ENCODE measurements at regions not wholly inside any gene's neighbourhood (a gene's known extent, or its start where the extent isn't known, plus 50 kb on each side); places are given as distances from the start of the nearest gene placed in this dataset.
"Not testable (repeated sequence)": the region's sequence is repeated elsewhere in the genome, so short reads cannot be mapped to it uniquely, and the experiment has no call there.

- H3K36me3 Mint-ChIP-seq, result no peaks in the 10 kb centered on the region
- H3K4me3 Mint-ChIP-seq, result no peak overlapping the region
- H3K27me3 Mint-ChIP-seq, result no peaks in the 10 kb centered on the region
- H3K9me3 Mint-ChIP-seq, result no peaks in the 10 kb centered on the region
- H3K4me1 Mint-ChIP-seq, result no peaks in the 10 kb centered on the region
- H3K27ac Mint-ChIP-seq, result no peak overlapping the region
Measured at GRCh38 chr3:90076136-90076535, 968.7 kb downstream of the EPHA3 start.

- Mint-ChIP-seq H3K36me3 (no peaks in the 10 kb centered on the region), H3K4me3 (no peak overlapping the region), H3K9me3 (no peaks in the 10 kb centered on the region), H3K4me1 (no peaks in the 10 kb centered on the region), H3K27ac (no peak overlapping the region), H3K27me3 (no peaks in the 10 kb centered on the region)
Measured at GRCh38 chr3:90080988-90081387, 973.6 kb downstream of the EPHA3 start.

GRCh38 chr3:90086297-90086696, 978.9 kb downstream of the EPHA3 start:
- H3K36me3 Mint-ChIP-seq, H3K27me3 Mint-ChIP-seq, H3K27ac Mint-ChIP-seq, H3K9me3 Mint-ChIP-seq, H3K4me1 Mint-ChIP-seq, H3K4me3 Mint-ChIP-seq: not testable (repeated sequence)

GRCh38 chr3:90087703-90088102, 980.3 kb downstream of the EPHA3 start:
- Mint-ChIP-seq H3K9me3 (no peaks in the 10 kb centered on the region), H3K27ac (no peak overlapping the region), H3K27me3 (no peaks in the 10 kb centered on the region), H3K4me3 (no peak overlapping the region), H3K36me3 (no peaks in the 10 kb centered on the region), H3K4me1 (no peaks in the 10 kb centered on the region)

GRCh38 chr3:90091549-90091948, 984.1 kb downstream of the EPHA3 start:
- H3K27ac Mint-ChIP-seq, result no peak overlapping the region
- H3K27me3 Mint-ChIP-seq, result no peaks in the 10 kb centered on the region
- no peaks in the 10 kb centered on the region for H3K4me1 Mint-ChIP-seq
- no peaks in the 10 kb centered on the region for H3K9me3 Mint-ChIP-seq
- no peak overlapping the region for H3K4me3 Mint-ChIP-seq
- no peaks in the 10 kb centered on the region for H3K36me3 Mint-ChIP-seq

GRCh38 chr3:90092994-90093393, 985.6 kb downstream of the EPHA3 start:
- H3K27me3 Mint-ChIP-seq, result no peaks in the 10 kb centered on the region
- no peaks in the 10 kb centered on the region for H3K9me3 Mint-ChIP-seq
- no peak overlapping the region for H3K4me3 Mint-ChIP-seq
- H3K36me3 Mint-ChIP-seq, result no peaks in the 10 kb centered on the region
- H3K27ac Mint-ChIP-seq, result no peak overlapping the region
- H3K4me1 Mint-ChIP-seq, result no peaks in the 10 kb centered on the region

GRCh38 chr3:90095811-90096210, 988.4 kb downstream of the EPHA3 start:
- no peaks in the 10 kb centered on the region for H3K9me3 Mint-ChIP-seq
- H3K27me3 Mint-ChIP-seq, result no peaks in the 10 kb centered on the region
- H3K36me3 Mint-ChIP-seq, result no peaks in the 10 kb centered on the region
- no peak overlapping the region for H3K4me3 Mint-ChIP-seq
- H3K4me1 Mint-ChIP-seq, result no peaks in the 10 kb centered on the region
- H3K27ac Mint-ChIP-seq, result no peak overlapping the region

- Mint-ChIP-seq H3K4me3 (no peak overlapping the region), H3K27ac (no peak overlapping the region), H3K36me3 (no peaks in the 10 kb centered on the region), H3K27me3 (no peaks in the 10 kb centered on the region), H3K9me3 (peaks cover 4% of the 10 kb centered on the region), H3K4me1 (no peaks in the 10 kb centered on the region)
Measured at GRCh38 chr3:90099493-90099892, 992.1 kb downstream of the EPHA3 start.

- H3K4me3 Mint-ChIP-seq, result no peak overlapping the region
- H3K27ac Mint-ChIP-seq, result no peak overlapping the region
- no peaks in the 10 kb centered on the region for H3K27me3 Mint-ChIP-seq
- no peaks in the 10 kb centered on the region for H3K36me3 Mint-ChIP-seq
- no peaks in the 10 kb centered on the region for H3K4me1 Mint-ChIP-seq
- H3K9me3 Mint-ChIP-seq, result peaks cover 12% of the 10 kb centered on the region
Measured at GRCh38 chr3:90102146-90102545, 994.7 kb downstream of the EPHA3 start.

- no peaks in the 10 kb centered on the region for H3K4me1 Mint-ChIP-seq
- no peak overlapping the region for H3K4me3 Mint-ChIP-seq
- no peaks in the 10 kb centered on the region for H3K27me3 Mint-ChIP-seq
- peaks cover 4% of the 10 kb centered on the region for H3K9me3 Mint-ChIP-seq
- H3K27ac Mint-ChIP-seq, result no peak overlapping the region
- H3K36me3 Mint-ChIP-seq, result no peaks in the 10 kb centered on the region
Measured at GRCh38 chr3:90121326-90121725, 1013.9 kb downstream of the EPHA3 start.

- Mint-ChIP-seq H3K27me3 (no peaks in the 10 kb centered on the region), H3K4me3 (no peak overlapping the region), H3K36me3 (no peaks in the 10 kb centered on the region), H3K9me3 (peaks cover 13% of the 10 kb centered on the region), H3K27ac (no peak overlapping the region), H3K4me1 (no peaks in the 10 kb centered on the region)
Measured at GRCh38 chr3:90128391-90128790, 1021.0 kb downstream of the EPHA3 start.

GRCh38 chr3:90129730-90130129, 1022.3 kb downstream of the EPHA3 start:
- H3K4me3 Mint-ChIP-seq, result no peak overlapping the region
- H3K4me1 Mint-ChIP-seq, result no peaks in the 10 kb centered on the region
- H3K27me3 Mint-ChIP-seq, result no peaks in the 10 kb centered on the region
- H3K36me3 Mint-ChIP-seq, result no peaks in the 10 kb centered on the region
- no peak overlapping the region for H3K27ac Mint-ChIP-seq
- peaks cover 13% of the 10 kb centered on the region for H3K9me3 Mint-ChIP-seq

GRCh38 chr3:90132197-90132596, 1024.8 kb downstream of the EPHA3 start:
- Mint-ChIP-seq H3K36me3 (no peaks in the 10 kb centered on the region), H3K27me3 (no peaks in the 10 kb centered on the region), H3K27ac (no peak overlapping the region), H3K4me3 (no peak overlapping the region), H3K4me1 (no peaks in the 10 kb centered on the region), H3K9me3 (peaks cover 6% of the 10 kb centered on the region)

- Mint-ChIP-seq H3K4me3 (no peak overlapping the region), H3K36me3 (no peaks in the 10 kb centered on the region), H3K27me3 (no peaks in the 10 kb centered on the region), H3K27ac (no peak overlapping the region), H3K9me3 (peaks cover 5% of the 10 kb centered on the region), H3K4me1 (no peaks in the 10 kb centered on the region)
Measured at GRCh38 chr3:90134090-90134489, 1026.7 kb downstream of the EPHA3 start.

GRCh38 chr3:90136456-90137191, 1029.2 kb downstream of the EPHA3 start:
- Mint-ChIP-seq H3K27me3 (no peaks in the 10 kb centered on the region), H3K36me3 (no peaks in the 10 kb centered on the region), H3K27ac (no peak overlapping the region), H3K9me3 (no peaks in the 10 kb centered on the region), H3K4me3 (no peak overlapping the region), H3K4me1 (no peaks in the 10 kb centered on the region)

- Mint-ChIP-seq H3K36me3 (no peaks in the 10 kb centered on the region), H3K4me1 (no peaks in the 10 kb centered on the region), H3K9me3 (peaks cover 12% of the 10 kb centered on the region), H3K4me3 (no peak overlapping the region), H3K27me3 (no peaks in the 10 kb centered on the region), H3K27ac (no peak overlapping the region)
Measured at GRCh38 chr3:90145094-90145860, 1037.9 kb downstream of the EPHA3 start.
